ENCODE measurements at regions not wholly inside any gene's neighbourhood (a gene's known extent, or its start where the extent isn't known, plus 50 kb on each side); places are given as distances from the start of the nearest gene placed in this dataset.
A peak's percentile ranks its signal among the peaks of the same experiment; 100 is the strongest.

- no peak for DNase-seq
- intact Hi-C loops (cut with DNase I), result no loop called here
- ATAC-seq, result no peak
Observed at GRCh38 chr22:26974914-26975803, 317.8 kb downstream of the MIAT start.

GRCh38 chr22:26975865-26976264, 318.5 kb downstream of the MIAT start:
- DNase-seq, result no peak
- intact Hi-C loops (cut with DNase I), result no loop called here
- no peak for ATAC-seq

- ATAC-seq, result no peak
- intact Hi-C loops (cut with DNase I), result no loop called here
- DNase-seq, result no peak
Observed at GRCh38 chr22:26977741-26978376, 320.5 kb downstream of the MIAT start.

GRCh38 chr22:26979294-26979693, 321.9 kb downstream of the MIAT start:
- no peak for ATAC-seq
- intact Hi-C loops (cut with DNase I), result no loop called here

GRCh38 chr22:26981111-26981510, 323.7 kb downstream of the MIAT start:
- DNase-seq, result no peak
- peak in 1 of 2 donors; percentile 70 for ATAC-seq
- intact Hi-C loops (cut with DNase I), result no loop called here

More at GRCh38 chr22:26979294-26979693, 321.9 kb downstream of the MIAT start:
- DNase-seq, result no peak

GRCh38 chr22:26981541-26981940, 324.2 kb downstream of the MIAT start:
- no peak for DNase-seq
- intact Hi-C loops (cut with DNase I), result no loop called here
- peak in 1 of 2 donors; percentile 69 for ATAC-seq

GRCh38 chr22:26983311-26983710, 325.9 kb downstream of the MIAT start:
- intact Hi-C loops (cut with DNase I), result no loop called here
- ATAC-seq (peak in 1 of 2 donors; percentile 23), DNase-seq (no peak)

GRCh38 chr22:26985206-26985605, 327.8 kb downstream of the MIAT start:
- intact Hi-C loops (cut with DNase I), result no loop called here
- ATAC-seq (no peak), DNase-seq (no peak)

GRCh38 chr22:26985931-26986782, 328.8 kb downstream of the MIAT start:
- ATAC-seq (no peak), DNase-seq (no peak)
- intact Hi-C loops (cut with DNase I), result no loop called here

GRCh38 chr22:26986884-26987283, 329.5 kb downstream of the MIAT start:
- intact Hi-C loops (cut with DNase I), result no loop called here
- no peak for DNase-seq
- ATAC-seq, result no peak

- intact Hi-C loops (cut with DNase I), result no loop called here
- no peak for DNase-seq
- no peak for ATAC-seq
Observed at GRCh38 chr22:26990503-26991189, 333.3 kb downstream of the MIAT start.

- intact Hi-C loops (cut with DNase I), result no loop called here
- ATAC-seq (peak in 1 of 2 donors; percentile 15), DNase-seq (no peak)
Observed at GRCh38 chr22:26992556-26992955, 335.2 kb downstream of the MIAT start.

- no peak for ATAC-seq
- intact Hi-C loops (cut with DNase I), result no loop called here
Observed at GRCh38 chr22:26993886-26994285, 336.5 kb downstream of the MIAT start.

GRCh38 chr22:26994801-26995200, 337.4 kb downstream of the MIAT start:
- no peak for DNase-seq
- no peak for ATAC-seq
- intact Hi-C loops (cut with DNase I), result no loop called here

More at GRCh38 chr22:26993886-26994285, 336.5 kb downstream of the MIAT start:
- DNase-seq, result no peak

- DNase-seq (no peak), ATAC-seq (peak in 1 of 2 donors; percentile 54)
- intact Hi-C loops (cut with DNase I), result no loop called here
Observed at GRCh38 chr22:26995235-26995634, 337.8 kb downstream of the MIAT start.

- DNase-seq (no peak), ATAC-seq (no peak)
- intact Hi-C loops (cut with DNase I), result no loop called here
Observed at GRCh38 chr22:26996154-26996553, 338.8 kb downstream of the MIAT start.

- intact Hi-C loops (cut with DNase I), result no loop called here
- DNase-seq (no peak), ATAC-seq (no peak)
Observed at GRCh38 chr22:26998129-26998528, 340.7 kb downstream of the MIAT start.

- no peak for DNase-seq
- intact Hi-C loops (cut with DNase I), result no loop called here
- no peak for ATAC-seq
Observed at GRCh38 chr22:26998716-26999115, 341.3 kb downstream of the MIAT start.

- DNase-seq (no peak), ATAC-seq (no peak)
- intact Hi-C loops (cut with DNase I), result no loop called here
Observed at GRCh38 chr22:27003297-27003696, 345.9 kb downstream of the MIAT start.
